ENCODE measurements at regions not wholly inside any gene's neighbourhood (a gene's known extent, or its start where the extent isn't known, plus 50 kb on each side); places are given as distances from the start of the nearest gene placed in this dataset.

- no peak for TF ChIP-seq POLR2AphosphoS5 (IDR thresholded peaks at IDR 0.05; ENCODE audit: low read depth, low read length)
- no peak for TF ChIP-seq POLR2A (IDR thresholded peaks at IDR 0.05; ENCODE audit: low read depth, low read length)
- no peak for TF ChIP-seq TAF1 (IDR thresholded peaks at IDR 0.05; ENCODE audit: low read depth, low read length)
- TF ChIP-seq PAX5 (IDR thresholded peaks at IDR 0.05; ENCODE audit: insufficient read depth, low read length, severe bottlenecking): no peak
- TF ChIP-seq SPI1 (IDR thresholded peaks at IDR 0.05; ENCODE audit: low read depth, low read length): no peak
- no peak for TF ChIP-seq POU2F2 (IDR thresholded peaks at IDR 0.05; ENCODE audit: low read depth, low read length)
Observed at GRCh38 chr1:4519954-4520353, 134.5 kb upstream of the AJAP1 start.
